HG03469 (cell line): ENCODE measurements at regions not wholly inside any gene's neighbourhood (a gene's known extent, or its start where the extent isn't known, plus 50 kb on each side); places are given as distances from the start of the nearest gene placed in this dataset.
"Not testable (repeated sequence)": the region's sequence is repeated elsewhere in the genome, so short reads cannot be mapped to it uniquely, and the experiment has no call there.

Experiments used
- ATAC-seq: cut with Tn5 transposase; IDR thresholded peaks from one replicate; pipeline ENCODE4 v1.9.1; 2021; ENCODE audit warnings: mild to moderate bottlenecking, moderate library complexity, moderate number of reproducible peaks; ENCODE audit not compliant: unreplicated experiment

DNA sequence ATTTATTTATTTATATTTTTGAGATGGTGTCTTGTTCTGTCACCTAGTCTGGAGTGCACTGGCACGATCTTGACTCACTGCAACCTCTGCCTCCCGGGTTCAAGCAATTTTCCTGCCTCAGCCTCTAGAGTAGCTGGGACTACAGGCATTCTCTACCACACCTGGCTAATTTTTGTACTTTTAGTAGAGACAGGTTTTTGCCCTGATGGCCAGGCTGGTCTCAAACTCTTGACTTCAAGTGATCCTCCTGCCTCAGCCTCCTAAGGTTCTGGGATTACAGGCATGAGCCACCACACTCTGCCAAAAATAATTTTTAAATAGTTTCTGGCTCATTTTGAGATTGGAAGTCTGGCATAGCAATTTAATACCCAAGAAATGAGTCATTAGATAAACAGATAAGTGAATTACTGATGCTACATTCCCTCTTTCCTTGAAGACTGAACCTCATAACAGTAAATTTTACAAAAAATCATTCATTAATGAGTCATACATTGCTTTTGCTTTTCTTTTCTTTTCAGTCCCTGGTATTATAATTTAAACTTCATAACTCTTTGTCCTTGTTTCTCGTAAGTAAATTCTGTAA lies 881.6 kb upstream of the PIK3C3 start:
- no peak for ATAC-seq

DNA sequence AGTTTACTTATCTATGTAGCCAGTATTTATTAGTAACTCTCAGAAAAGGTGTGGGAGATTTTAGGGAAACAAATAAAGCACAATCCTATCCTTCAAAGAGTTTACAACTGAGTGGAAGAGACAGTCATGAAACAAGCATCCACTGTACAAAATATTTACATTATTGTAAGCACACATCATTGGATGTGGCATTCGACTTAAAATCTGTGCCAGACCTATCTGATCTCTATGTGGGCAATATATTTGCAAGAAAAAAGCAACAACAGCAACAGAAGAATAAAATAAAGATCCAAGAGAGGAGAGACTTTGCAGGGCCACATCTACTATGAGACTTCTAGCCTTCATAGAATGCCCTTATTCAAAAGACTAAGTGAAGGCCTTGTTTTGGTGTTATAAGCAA lies 882.1 kb upstream of the PIK3C3 start:
- ATAC-seq = no peak

DNA sequence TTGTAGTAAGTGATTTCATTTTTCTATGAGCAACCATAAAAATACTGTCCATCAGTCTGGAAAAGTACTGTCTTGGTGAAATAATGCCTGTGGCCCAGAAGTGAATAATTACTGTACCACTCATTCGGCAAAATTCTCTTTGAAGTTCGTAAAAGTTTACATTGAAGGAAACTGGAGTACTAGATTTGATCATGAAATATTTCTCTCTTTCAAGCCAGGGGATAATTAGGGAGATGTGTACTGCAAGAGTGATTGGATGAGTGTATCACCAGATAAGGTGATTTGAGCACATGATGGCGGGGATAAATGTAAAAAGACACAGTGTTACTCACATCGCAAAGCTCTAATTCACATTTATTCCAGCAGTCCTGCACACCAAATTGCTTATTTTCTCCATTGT lies 883.2 kb upstream of the PIK3C3 start:
- ATAC-seq = no peak

- ATAC-seq = no peak
These were observed 885.9 kb upstream of the PIK3C3 start for GRCh38 chr18:41069167-41069566.

DNA sequence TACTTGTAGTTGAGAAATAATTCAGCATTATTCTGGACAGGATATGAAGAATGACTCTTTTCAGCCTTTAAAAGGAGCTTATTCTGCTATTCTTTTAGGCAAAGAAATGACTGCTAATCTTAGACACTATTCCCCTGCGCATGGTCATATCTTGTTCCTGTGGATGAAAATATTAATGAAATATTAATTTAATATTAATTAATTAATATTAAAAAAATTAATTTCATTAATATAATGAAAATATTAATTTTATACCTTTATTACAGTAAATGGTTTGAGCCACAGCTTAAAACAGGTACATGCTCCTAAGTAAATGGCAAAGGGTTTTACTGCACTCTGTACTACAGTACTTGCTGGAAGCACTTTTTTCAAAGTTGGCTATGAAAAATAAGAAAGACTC lies 890.1 kb upstream of the PIK3C3 start:
- no peak for ATAC-seq

GRCh38 chr18:41060967-41061366 lies 894.1 kb upstream of the PIK3C3 start:
- ATAC-seq = no peak

DNA sequence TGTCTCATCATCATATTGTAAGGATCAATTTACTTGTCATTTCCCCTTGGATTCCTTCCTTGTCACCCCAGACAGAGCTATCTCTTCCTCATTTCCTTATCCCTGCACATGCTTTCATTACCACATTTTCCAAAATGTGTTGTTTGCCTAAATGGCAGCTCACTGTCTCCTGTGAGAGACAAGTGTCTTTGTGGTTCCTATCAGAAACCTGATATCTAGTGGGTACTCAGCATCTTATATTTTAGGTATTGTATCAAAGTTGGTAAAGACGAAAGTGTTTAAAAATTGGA lies 896.0 kb upstream of the PIK3C3 start:
- ATAC-seq = no peak

DNA sequence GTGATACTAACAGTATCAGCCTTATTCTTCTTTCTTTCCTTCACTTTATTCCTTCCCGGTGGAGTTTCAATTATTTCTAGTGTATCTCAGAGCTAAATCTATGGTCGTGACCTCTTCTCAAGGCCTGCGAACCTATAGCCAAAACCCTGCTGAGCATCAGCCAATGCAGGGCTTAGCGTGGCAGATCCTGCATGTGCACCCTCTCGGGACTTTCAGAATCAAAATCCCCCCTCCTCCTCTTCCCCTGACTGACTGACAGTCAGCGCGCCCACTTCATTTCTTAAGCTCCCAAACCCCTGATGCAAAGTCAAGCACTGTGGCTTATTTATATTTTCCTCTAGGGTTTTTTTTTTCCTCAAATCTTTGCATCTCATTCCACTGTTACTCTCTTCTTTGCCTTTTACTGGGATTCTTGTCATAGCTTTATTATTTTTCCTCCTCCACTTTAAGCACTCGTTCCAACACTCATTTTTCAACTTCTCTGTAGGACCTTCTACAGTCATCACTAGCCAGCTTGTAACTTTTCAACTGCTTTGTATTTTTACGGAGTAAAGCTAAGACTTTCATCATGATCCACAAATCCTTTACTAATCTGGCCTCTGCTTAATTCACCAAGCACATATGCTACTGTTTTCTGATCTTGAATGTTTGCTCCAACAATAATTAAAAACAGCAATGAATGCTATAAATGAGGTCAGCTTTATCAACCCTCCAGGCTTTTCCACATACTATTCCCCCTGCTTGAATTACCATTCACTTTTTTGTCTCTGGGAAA lies 896.5 kb upstream of the PIK3C3 start:
- ATAC-seq = no peak

- ATAC-seq = no peak
These were observed 902.4 kb upstream of the PIK3C3 start for GRCh38 chr18:41052625-41053024.

- ATAC-seq = not testable (repeated sequence)
These were observed 908.8 kb upstream of the PIK3C3 start for GRCh38 chr18:41046250-41046649.

GRCh38 chr18:41043876-41044275 lies 911.2 kb upstream of the PIK3C3 start:
- ATAC-seq = no peak

DNA sequence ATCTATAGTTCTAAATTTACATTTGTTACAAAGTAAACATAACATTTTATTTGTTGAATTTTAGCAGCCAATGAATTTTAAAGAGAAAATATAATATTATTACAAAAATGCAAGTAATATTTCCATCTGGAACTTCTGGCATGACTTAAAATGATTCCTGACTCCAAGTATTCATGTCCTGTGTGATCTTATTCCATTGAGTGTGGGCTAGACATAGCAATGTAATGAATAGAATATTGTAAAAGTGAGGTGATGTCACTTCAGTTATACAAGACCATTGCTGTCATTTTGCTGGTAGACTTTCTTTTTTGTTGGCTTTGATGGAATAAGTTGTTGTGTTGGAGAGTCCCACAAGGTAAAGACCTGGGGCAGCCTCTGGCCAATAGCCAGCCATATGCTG lies 912.2 kb upstream of the PIK3C3 start:
- ATAC-seq = no peak

DNA sequence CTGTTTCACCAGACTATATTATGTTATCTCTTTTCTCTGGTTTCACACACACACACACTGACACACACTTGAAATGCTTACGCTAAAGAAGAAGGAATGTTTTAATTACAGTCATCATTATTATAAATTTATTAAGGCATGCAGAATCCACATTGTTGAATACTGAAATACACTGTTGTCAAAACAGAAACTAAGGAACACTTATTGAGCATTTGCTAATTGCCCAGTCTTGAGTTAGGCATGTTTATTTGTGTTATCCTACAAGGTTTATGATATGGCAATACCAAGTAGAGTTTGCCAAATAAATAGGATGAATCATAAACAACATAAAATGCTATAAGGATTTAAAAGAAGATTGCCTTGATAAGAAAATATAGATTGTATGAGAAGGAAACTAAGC lies 917.0 kb upstream of the PIK3C3 start:
- ATAC-seq = no peak

DNA sequence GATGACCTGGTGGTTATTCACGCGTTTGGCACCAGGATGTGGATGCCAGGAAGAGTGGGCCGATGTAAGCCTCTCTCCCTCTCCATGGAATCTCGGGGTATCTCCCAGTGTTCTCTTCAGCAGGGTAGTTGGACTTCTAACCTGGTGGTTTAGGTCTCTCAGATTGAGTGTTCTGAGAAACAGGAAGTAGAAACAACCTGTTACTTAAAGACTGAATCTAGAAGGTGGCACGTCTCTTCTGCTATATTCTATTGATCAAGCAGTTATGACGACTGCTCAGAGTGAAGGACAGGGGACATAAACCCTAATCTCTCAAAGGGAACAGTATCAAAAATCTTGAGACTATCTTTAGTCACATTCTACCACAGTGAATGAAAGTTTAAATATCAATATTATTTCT lies 918.7 kb upstream of the PIK3C3 start:
- ATAC-seq = no peak

DNA sequence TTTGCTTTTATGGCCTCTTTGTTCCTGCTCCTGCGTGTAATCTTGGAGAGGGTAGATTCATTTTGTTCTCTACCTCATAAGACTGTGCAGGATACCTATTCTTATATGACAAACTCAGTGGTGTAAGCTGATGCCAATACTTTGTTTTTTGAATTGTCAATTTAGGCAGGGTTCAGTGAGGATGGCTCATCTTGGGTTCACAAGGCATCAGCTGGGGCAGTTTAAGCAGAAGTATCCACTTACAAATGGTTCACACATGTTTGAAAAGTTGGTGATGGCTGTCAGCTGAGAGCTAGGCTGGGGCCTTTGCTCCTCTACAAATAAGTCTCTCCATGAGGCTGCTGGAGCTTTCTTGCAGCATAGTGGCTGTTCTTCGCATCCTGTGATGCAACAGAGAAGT lies 920.6 kb upstream of the PIK3C3 start:
- no peak for ATAC-seq

DNA sequence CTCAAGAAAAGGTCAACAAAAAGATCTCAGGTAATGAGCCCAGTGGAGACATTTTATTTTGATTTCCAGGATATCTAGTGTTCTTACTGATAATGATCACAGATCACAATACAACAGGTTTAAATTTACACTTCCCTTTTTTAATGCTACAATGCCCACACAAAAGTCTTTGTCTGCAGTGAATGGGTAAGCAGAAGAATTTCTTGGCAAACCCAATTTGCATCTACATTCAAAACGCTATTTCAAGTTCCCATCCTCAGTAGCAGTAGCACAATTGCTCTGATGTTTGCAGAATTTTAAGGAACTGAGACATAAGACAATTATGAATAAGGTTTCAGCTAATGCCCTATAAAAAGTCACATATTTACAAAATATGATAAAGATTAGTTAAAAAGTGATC lies 929.4 kb upstream of the PIK3C3 start:
- peak; percentile 58 for ATAC-seq

GRCh38 chr18:41024792-41025191 lies 930.2 kb upstream of the PIK3C3 start:
- ATAC-seq = no peak

DNA sequence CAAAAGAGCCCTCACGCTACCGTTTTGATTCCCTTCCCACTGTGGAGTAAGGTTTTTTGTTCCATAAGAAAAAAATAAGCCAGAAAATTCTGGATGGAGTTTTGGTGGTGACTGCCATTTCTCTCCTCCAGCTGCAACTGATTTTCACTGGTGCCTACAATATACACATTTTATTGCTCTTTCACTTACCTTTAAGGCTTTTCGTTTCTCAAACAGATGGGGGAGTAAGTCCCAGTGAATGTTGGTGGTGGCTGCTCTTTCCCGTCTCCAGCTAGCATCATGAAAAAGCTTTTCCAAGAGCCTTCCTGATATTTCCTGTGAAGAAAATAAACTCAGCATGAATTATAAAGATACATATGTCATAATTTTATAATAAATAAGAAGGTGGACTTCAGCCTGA lies 932.5 kb upstream of the PIK3C3 start:
- no peak for ATAC-seq

- ATAC-seq = no peak
These were observed 933.9 kb upstream of the PIK3C3 start for GRCh38 chr18:41021089-41021488.

GRCh38 chr18:41012194-41012593 lies 942.8 kb upstream of the PIK3C3 start:
- ATAC-seq = no peak

DNA sequence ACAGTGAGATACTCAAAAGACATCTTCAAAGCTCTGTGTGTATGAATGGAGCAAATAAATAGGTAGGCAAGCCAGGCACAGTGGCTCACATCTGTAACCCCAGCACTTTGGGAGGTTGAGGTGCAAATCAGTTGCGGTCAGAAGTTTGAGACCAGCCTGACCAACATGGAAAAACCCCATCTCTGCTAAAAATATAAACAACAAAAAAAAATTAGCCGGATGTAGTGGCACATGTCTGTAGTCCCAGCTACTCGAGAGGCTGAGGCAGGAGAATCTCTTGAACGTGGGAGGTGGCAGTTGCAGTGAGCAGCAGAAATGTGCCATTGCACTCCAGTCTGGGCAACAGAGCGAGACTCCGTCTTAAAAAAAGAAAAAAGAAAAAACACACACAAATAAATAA lies 945.1 kb upstream of the PIK3C3 start:
- no peak for ATAC-seq

GRCh38 chr18:41004324-41004723 lies 950.7 kb upstream of the PIK3C3 start:
- no peak for ATAC-seq

DNA sequence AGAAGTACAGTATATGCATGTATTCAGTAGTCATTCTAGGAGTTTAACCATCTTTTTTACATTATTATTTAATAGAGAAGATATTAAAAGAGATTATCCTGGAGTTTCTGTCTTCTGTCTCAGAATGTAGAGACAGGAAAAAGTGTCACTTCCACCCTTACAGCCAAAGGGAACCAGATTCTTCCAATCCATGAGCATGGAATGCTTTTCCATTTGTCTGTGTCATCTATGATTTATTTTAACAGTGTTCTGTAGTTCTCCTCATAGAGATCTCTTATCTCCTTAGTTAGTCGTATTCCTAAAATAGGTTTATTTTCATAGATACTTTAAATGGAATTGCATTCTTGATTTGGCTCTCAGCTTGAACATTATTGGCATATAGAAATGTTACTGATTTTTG lies 959.5 kb upstream of the PIK3C3 start:
- ATAC-seq = no peak
